ENCODE measurements at regions not wholly inside any gene's neighbourhood (a gene's known extent, or its start where the extent isn't known, plus 50 kb on each side); places are given as distances from the start of the nearest gene placed in this dataset.

GRCh38 chr9:106450549-106450948, 412.4 kb upstream of the ZNF462 start:
- no peak for TF ChIP-seq CTCF (IDR thresholded peaks at IDR 0.05; ENCODE audit: control insufficient read depth, insufficient read depth, low read depth, low read length, missing control alignments)
- H3K4me3 ChIP-seq (ENCODE audit: control insufficient read depth, low read depth, low read length) = no peak overlapping the region

GRCh38 chr9:106451223-106451622, 411.7 kb upstream of the ZNF462 start:
- no peak for DNase-seq (ENCODE audit: low read depth)
- no peak overlapping the region for H3K4me3 ChIP-seq (ENCODE audit: control insufficient read depth, low read depth, low read length)
- TF ChIP-seq CTCF (IDR thresholded peaks at IDR 0.05; ENCODE audit: control insufficient read depth, insufficient read depth, low read depth, low read length, missing control alignments) = no peak

More at GRCh38 chr9:106450549-106450948, 412.4 kb upstream of the ZNF462 start:
- DNase-seq (ENCODE audit: low read depth) = no peak

DNA sequence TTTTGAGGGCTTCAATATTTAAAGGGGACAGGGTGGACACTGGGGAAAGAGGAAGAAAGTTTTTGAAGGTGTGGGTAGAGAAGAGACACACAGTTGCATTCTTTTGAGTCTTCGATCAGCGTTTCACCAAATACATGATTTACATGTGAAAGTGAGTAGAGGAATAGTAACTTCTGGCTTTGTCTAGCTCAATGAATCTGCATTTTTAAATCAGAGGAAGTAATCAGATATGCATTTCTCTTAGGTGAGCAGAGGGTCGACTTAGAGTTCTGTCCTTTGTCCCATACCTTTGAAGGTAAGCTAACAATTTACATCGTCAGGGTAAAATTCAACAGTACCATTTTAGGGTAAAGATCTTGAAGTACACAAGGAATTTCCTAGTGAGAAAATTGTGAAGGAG, 406.4 kb upstream of the ZNF462 start:
- H3K4me3 ChIP-seq (ENCODE audit: control insufficient read depth, low read depth, low read length) = no peak overlapping the region
- no peak for DNase-seq (ENCODE audit: low read depth)
- TF ChIP-seq CTCF (IDR thresholded peaks at IDR 0.05; ENCODE audit: control insufficient read depth, insufficient read depth, low read depth, low read length, missing control alignments) = no peak

DNA sequence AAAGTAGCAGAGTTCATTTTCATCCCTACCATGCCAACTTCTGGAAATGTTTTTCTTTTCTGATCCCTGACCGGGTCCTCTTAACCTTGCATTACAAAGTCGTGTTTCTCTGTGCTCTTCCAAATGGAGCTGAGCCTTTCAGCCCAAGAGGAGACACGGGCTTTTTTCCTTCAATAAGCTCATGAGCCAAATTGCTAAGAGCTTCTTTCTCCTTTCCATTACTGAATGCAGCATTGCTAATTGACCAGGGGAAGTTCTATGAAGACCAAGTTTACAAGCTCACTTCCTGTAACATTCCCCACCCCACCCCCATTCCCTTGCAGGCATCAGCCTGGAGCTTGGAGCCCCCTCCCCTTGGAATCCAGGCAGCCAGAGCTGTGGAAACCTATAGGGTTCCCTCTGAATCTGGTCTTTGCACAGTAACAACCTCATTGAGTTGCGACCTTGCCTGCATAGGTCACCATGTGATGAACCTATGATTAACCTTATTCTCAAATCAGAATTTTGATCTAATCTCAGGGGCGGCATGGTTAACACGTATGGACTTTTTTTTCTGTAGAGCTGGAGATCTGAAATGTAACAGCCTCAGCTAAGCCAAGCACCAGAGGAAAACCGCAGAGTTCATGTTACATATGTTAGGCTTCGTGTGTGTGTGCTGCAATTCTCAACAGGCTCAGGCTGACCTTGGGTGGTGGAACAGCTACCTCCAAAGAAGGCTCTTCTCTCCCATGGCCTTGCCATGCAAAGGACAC, 395.7 kb upstream of the ZNF462 start:
- TF ChIP-seq CTCF (IDR thresholded peaks at IDR 0.05; ENCODE audit: control insufficient read depth, insufficient read depth, low read depth, low read length, missing control alignments) = no peak
- DNase-seq (ENCODE audit: low read depth) = no peak
- H3K4me3 ChIP-seq (ENCODE audit: control insufficient read depth, low read depth, low read length) = no peak overlapping the region

DNA sequence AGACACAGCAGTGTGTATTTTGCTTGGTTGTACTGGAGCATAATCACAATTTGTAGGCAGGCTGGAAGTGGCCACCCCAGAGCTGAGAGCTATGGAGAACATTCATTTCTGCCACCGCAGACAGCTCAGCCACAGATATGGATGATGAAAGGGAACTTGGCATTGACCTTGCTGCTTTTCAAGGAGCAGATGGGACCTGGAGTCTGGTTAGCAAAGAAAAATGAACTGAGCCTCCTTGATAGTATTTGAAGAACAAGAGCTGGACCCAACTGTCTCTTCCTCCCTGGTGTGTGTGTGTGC, 395.2 kb upstream of the ZNF462 start:
- no peak for DNase-seq (ENCODE audit: low read depth)
- TF ChIP-seq CTCF (IDR thresholded peaks at IDR 0.05; ENCODE audit: control insufficient read depth, insufficient read depth, low read depth, low read length, missing control alignments) = no peak
- no peak overlapping the region for H3K4me3 ChIP-seq (ENCODE audit: control insufficient read depth, low read depth, low read length)

GRCh38 chr9:106468431-106468830, 394.5 kb upstream of the ZNF462 start:
- TF ChIP-seq CTCF (IDR thresholded peaks at IDR 0.05; ENCODE audit: control insufficient read depth, insufficient read depth, low read depth, low read length, missing control alignments) = no peak
- DNase-seq (ENCODE audit: low read depth) = no peak
- H3K4me3 ChIP-seq (ENCODE audit: control insufficient read depth, low read depth, low read length) = no peak overlapping the region
